PC-9 (cell line): ENCODE measurements at regions not wholly inside any gene's neighbourhood (a gene's known extent, or its start where the extent isn't known, plus 50 kb on each side); places are given as distances from the start of the nearest gene placed in this dataset.

ENCODE experiments used
- CTCF ChIP-seq: fragments of 200-600 bp; sonication (generic); conservative IDR thresholded peaks from 2 replicates; pipeline ENCODE4 v1.6.1; 2017; ENCODE audit warnings: mixed run types, antibody characterized with exemption, mild to moderate bottlenecking, moderate library complexity
- EZH2 ChIP-seq: fragments of 200-600 bp; sonication (generic); IDR thresholded peaks from 2 replicates; pipeline ENCODE4 v1.8.0; 2017; ENCODE audit warnings: antibody characterized with exemption, low read depth

GRCh38 chr4:166481739-166482138 lies 608.7 kb downstream of the TLL1 start:
- no peak for TF ChIP-seq CTCF
- TF ChIP-seq EZH2 = no peak
